H9 (cell line): ENCODE measurements at regions not wholly inside any gene's neighbourhood (a gene's known extent, or its start where the extent isn't known, plus 50 kb on each side); places are given as distances from the start of the nearest gene placed in this dataset.

ENCODE experiments used
- DNase-seq: peaks from one replicate; pipeline ENCODE4 v3.0.0-alpha.2; 2017
- H2AFZ ChIP-seq: one replicate; pipeline ENCODE4 v1.6.1; 2013; ENCODE audit warnings: mild to moderate bottlenecking, low read length, control low read depth, moderate library complexity
- H2AK5ac ChIP-seq: 2 replicates; pipeline ENCODE4 v1.6.1; 2013; ENCODE audit warnings: low read length, control low read depth, mixed read lengths; ENCODE audit not compliant: insufficient read length
- H2BK120ac ChIP-seq: one replicate; pipeline ENCODE4 v1.6.1; 2013; ENCODE audit warnings: low read depth, mild to moderate bottlenecking, low read length, control low read depth, inconsistent platforms; ENCODE audit not compliant: poor library complexity, severe bottlenecking
- H2BK12ac ChIP-seq: 2 replicates; pipeline ENCODE4 v1.6.1; 2013; ENCODE audit warnings: low read length, control low read depth, mixed read lengths, low read depth; ENCODE audit not compliant: insufficient read length
- H2BK15ac ChIP-seq: 2 replicates; pipeline ENCODE4 v1.6.1; 2013; ENCODE audit warnings: low read depth, low read length, control low read depth
- H2BK20ac ChIP-seq: one replicate; pipeline ENCODE4 v1.6.1; 2013; ENCODE audit warnings: low read depth, mild to moderate bottlenecking, low read length, control low read depth, inconsistent platforms; ENCODE audit not compliant: poor library complexity, severe bottlenecking
- H2BK5ac ChIP-seq: 2 replicates; pipeline ENCODE4 v1.6.1; 2013; ENCODE audit warnings: low read length, control low read depth, mixed read lengths; ENCODE audit not compliant: insufficient read length
- H3K14ac ChIP-seq: 2 replicates; pipeline ENCODE4 v1.6.1; 2013; ENCODE audit warnings: low read length, control low read depth; ENCODE audit not compliant: insufficient read depth
- H3K18ac ChIP-seq: 2 replicates; pipeline ENCODE4 v1.6.1; 2013; ENCODE audit warnings: low read depth, mild to moderate bottlenecking, mixed read lengths, low read length, control low read depth; ENCODE audit not compliant: insufficient read length
- H3K23ac ChIP-seq: 2 replicates; pipeline ENCODE4 v1.6.1; 2013; ENCODE audit warnings: low read length, control low read depth, mixed read lengths, low read depth; ENCODE audit not compliant: insufficient read length
- H3K23me2 ChIP-seq: 2 replicates; pipeline ENCODE4 v1.6.1; 2013; ENCODE audit warnings: low read depth, mild to moderate bottlenecking, mixed read lengths, low read length, control low read depth; ENCODE audit not compliant: insufficient read length, poor library complexity, severe bottlenecking
- H3K27ac ChIP-seq: 2 replicates; pipeline ENCODE4 v1.5.1; 2013; ENCODE audit warnings: low read length, control low read depth, mixed read lengths, low read depth; ENCODE audit not compliant: insufficient read length
- H3K27me3 ChIP-seq: 2 replicates; pipeline ENCODE4 v1.6.1; 2013; ENCODE audit warnings: low read length, control low read depth, inconsistent platforms; ENCODE audit not compliant: insufficient read depth
- H3K4ac ChIP-seq: 2 replicates; pipeline ENCODE4 v1.6.1; 2013; ENCODE audit warnings: low read depth, mild to moderate bottlenecking, control low read depth, inconsistent platforms, low read length, moderate library complexity
- H3K4me1 ChIP-seq: 2 replicates; pipeline ENCODE4 v1.6.1; 2013; ENCODE audit warnings: low read length, control low read depth, inconsistent platforms; ENCODE audit not compliant: insufficient read depth
- H3K4me2 ChIP-seq: 2 replicates; pipeline ENCODE4 v1.6.1; 2013; ENCODE audit warnings: low read length, control low read depth, mixed read lengths; ENCODE audit not compliant: insufficient read length, insufficient read depth
- H3K56ac ChIP-seq: 2 replicates; pipeline ENCODE4 v1.6.1; 2013; ENCODE audit warnings: low read depth, mild to moderate bottlenecking, mixed read lengths, low read length, control low read depth; ENCODE audit not compliant: insufficient read length
- H3K79me1 ChIP-seq: 2 replicates; pipeline ENCODE4 v1.6.1; 2013; ENCODE audit warnings: low read depth, mild to moderate bottlenecking, moderate library complexity, low read length, control low read depth, inconsistent platforms; ENCODE audit not compliant: insufficient read depth, poor library complexity, severe bottlenecking
- H3K79me2 ChIP-seq: 2 replicates; pipeline ENCODE4 v1.6.1; 2013; ENCODE audit warnings: low read length, control low read depth, inconsistent platforms; ENCODE audit not compliant: insufficient read depth
- H3K9ac ChIP-seq: 2 replicates; pipeline ENCODE4 v1.6.1; 2013; ENCODE audit warnings: low read length, control low read depth, mixed read lengths; ENCODE audit not compliant: insufficient read length; ENCODE audit errors: extremely low read depth
- H3K9me3 ChIP-seq: one replicate; pipeline ENCODE4 v1.6.1; 2013; ENCODE audit warnings: low read depth, low read length, inconsistent platforms; ENCODE audit not compliant: control insufficient read depth
- H3T11ph ChIP-seq: one replicate; pipeline ENCODE4 v1.6.1; 2013; ENCODE audit warnings: mild to moderate bottlenecking, low read length, control low read depth, inconsistent platforms
- H4K20me1 ChIP-seq: one replicate; pipeline ENCODE4 v1.6.1; 2013; ENCODE audit not compliant: control insufficient read depth, insufficient read length, insufficient read depth
- H4K5ac ChIP-seq: 2 replicates; pipeline ENCODE4 v1.6.1; 2013; ENCODE audit warnings: low read depth, mild to moderate bottlenecking, mixed read lengths, low read length, control low read depth; ENCODE audit not compliant: insufficient read length
- H4K8ac ChIP-seq: replicated peaks from 2 replicates; pipeline ENCODE4 v1.6.1; 2013; ENCODE audit warnings: low read length, control low read depth, mixed read lengths, low read depth; ENCODE audit not compliant: insufficient read length
- H4K91ac ChIP-seq: 2 replicates; pipeline ENCODE4 v1.6.1; 2013; ENCODE audit warnings: low read depth, mild to moderate bottlenecking, moderate library complexity, mixed read lengths, low read length, control low read depth; ENCODE audit not compliant: insufficient read length
- H3K27ac Mint-ChIP-seq, 3 experiments: 2 replicates in 2 of 3; 3 replicates in 1 of 3; pipeline ENCODE4 v1.8.0; 2020 to 2021; ENCODE audit warnings: mixed read lengths in 3 of 3, mild to moderate bottlenecking in 1 of 3, moderate library complexity in 1 of 3
- H3K27me3 Mint-ChIP-seq: 2 replicates; pipeline ENCODE4 v1.8.0; 2021; ENCODE audit warnings: low read depth, mild to moderate bottlenecking, moderate library complexity, mixed read lengths
- H3K36me3 Mint-ChIP-seq, 3 experiments: 2 replicates in 2 of 3; 3 replicates in 1 of 3; pipeline ENCODE4 v1.8.0; 2020 to 2021; ENCODE audit warnings: low read depth in 3 of 3, mixed read lengths in 3 of 3; ENCODE audit not compliant: insufficient read depth in 1 of 3
- H3K4me1 Mint-ChIP-seq, 2 experiments: 2 replicates each; pipeline ENCODE4 v1.8.0; 2020; ENCODE audit warnings: mixed read lengths in 2 of 2
- H3K4me3 Mint-ChIP-seq, 2 experiments: 2 replicates in 1 of 2; 3 replicates in 1 of 2; pipeline ENCODE4 v1.8.0; 2020 to 2021; ENCODE audit warnings: mild to moderate bottlenecking in 2 of 2, mixed read lengths in 2 of 2, moderate library complexity in 1 of 2
- H3K9me3 Mint-ChIP-seq, 2 experiments: 2 replicates in 1 of 2; 3 replicates in 1 of 2; pipeline ENCODE4 v1.8.0; 2020; ENCODE audit warnings: mild to moderate bottlenecking in 2 of 2, mixed read lengths in 2 of 2, moderate library complexity in 1 of 2
- WGBS: extraction: QIAGEN DNeasy Blood & Tissue Kit; methylation state at CpG from one replicate; pipeline ENCODE4 v1.1.7; 2013; ENCODE audit warnings: missing lambda C conversion rate, low lambda C conversion rate, mixed read lengths; ENCODE audit not compliant: insufficient read length; ENCODE audit errors: extremely low coverage; 5-methylcytosine and 5-hydroxymethylcytosine counted together
- TF ChIP-seq, protein P1 (sequence below): fragments of 200-600 bp; sonication (generic); conservative IDR thresholded peaks from 3 replicates; pipeline ENCODE4 v1.8.0; 2021; ENCODE audit warnings: antibody characterized with exemption, mild to moderate bottlenecking

DNA sequence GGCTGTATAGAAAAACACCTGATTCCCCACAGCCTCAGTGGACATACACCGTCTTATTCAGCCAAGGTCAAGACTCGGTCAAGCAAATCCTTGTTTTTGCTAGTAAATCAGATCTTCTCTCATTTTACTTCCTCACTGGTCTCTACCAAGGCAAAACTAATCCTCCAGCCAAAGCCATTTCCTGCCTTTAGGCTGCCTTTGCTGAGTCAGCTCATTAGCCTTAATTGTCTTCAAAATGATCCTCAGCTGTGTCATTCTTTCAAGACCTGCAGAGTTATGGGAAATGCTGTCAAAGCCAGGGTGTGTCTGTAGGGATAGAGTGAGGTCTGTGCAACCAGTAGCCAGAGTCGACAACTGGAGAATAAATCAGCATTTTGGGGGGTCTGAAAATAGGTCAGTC lies 107.2 kb upstream of the FAM180A start:
- Histone ChIP-seq H2AFZ (no peak overlapping the region), H4K91ac (no peak overlapping the region), H3K4ac (no peak overlapping the region), H3K4me1 (peaks cover 4% of the 10 kb centered on the region; the same call in 1 of the 2 replicates), H3K23me2 (no peaks in the 10 kb centered on the region), H3K79me2 (no peaks in the 10 kb centered on the region), H4K8ac (no peak overlapping the region), H4K20me1 (no peaks in the 10 kb centered on the region), H3K18ac (no peak overlapping the region), H2BK12ac (no peak overlapping the region), H3K27me3 (no peaks in the 10 kb centered on the region), H2BK120ac (peak overlapping the region; percentile 44), H3K14ac (no peak overlapping the region), H2BK5ac (no peak overlapping the region), H3K23ac (no peak overlapping the region), H3K9ac (no peak overlapping the region), H2BK15ac (no peak overlapping the region), H3K79me1 (no peaks in the 10 kb centered on the region), H3K4me2 (no peak overlapping the region), H4K5ac (no peak overlapping the region), H2BK20ac (no peak overlapping the region), H2AK5ac (no peak overlapping the region), H3K9me3 (no peaks in the 10 kb centered on the region), H3K27ac (no peak overlapping the region), H3K56ac (no peak overlapping the region), H3T11ph (no peak overlapping the region)
- Mint-ChIP-seq H3K27me3 (no peaks in the 10 kb centered on the region; the same call in 1 of the 2 replicates), H3K4me1 (peaks cover 6 to 9% of the 10 kb centered on the region in 2 experiments), H3K9me3 (peaks cover 7 to 20% of the 10 kb centered on the region in 2 experiments; a peak in 4 of 5 replicates), H3K36me3 (peaks cover 0 to 9% (median 2%) of the 10 kb centered on the region in 3 experiments; a peak in 4 of 7 replicates), H3K27ac (peak overlapping the region in 1 of 3 experiments; percentile 18; a peak in 2 of 7 replicates), H3K4me3 (no peak overlapping the region)
- DNase-seq = no peak
- TF ChIP-seq, protein P1, sequence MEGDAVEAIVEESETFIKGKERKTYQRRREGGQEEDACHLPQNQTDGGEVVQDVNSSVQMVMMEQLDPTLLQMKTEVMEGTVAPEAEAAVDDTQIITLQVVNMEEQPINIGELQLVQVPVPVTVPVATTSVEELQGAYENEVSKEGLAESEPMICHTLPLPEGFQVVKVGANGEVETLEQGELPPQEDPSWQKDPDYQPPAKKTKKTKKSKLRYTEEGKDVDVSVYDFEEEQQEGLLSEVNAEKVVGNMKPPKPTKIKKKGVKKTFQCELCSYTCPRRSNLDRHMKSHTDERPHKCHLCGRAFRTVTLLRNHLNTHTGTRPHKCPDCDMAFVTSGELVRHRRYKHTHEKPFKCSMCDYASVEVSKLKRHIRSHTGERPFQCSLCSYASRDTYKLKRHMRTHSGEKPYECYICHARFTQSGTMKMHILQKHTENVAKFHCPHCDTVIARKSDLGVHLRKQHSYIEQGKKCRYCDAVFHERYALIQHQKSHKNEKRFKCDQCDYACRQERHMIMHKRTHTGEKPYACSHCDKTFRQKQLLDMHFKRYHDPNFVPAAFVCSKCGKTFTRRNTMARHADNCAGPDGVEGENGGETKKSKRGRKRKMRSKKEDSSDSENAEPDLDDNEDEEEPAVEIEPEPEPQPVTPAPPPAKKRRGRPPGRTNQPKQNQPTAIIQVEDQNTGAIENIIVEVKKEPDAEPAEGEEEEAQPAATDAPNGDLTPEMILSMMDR = no peak
- no CpG with 5 or more reads among the region's 3 CpGs for WGBS
